ENCODE measurements at regions not wholly inside any gene's neighbourhood (a gene's known extent, or its start where the extent isn't known, plus 50 kb on each side); places are given as distances from the start of the nearest gene placed in this dataset.

DNA sequence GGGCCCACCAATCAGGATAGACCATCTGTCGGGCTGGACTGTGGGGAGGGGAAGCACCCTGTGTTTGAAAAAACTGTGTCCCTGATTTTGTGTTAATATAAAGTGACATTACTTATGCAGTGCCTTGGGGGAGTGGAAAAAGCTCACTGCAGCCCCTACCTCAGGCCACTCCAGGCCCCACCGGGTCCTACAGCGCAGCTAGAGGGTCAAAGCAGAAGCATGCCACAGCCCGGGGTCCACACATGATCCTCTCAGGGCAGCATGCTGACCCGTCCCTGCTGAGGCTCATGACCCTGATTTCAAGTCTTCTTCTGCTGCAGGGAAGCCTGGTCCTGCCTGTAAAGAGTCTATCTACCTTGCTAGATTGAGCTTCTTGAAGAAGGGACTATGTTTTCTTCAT, 133.0 kb upstream of the PLCB4 start:
- no peak for DNase-seq (ENCODE audit: low read depth)

DNA sequence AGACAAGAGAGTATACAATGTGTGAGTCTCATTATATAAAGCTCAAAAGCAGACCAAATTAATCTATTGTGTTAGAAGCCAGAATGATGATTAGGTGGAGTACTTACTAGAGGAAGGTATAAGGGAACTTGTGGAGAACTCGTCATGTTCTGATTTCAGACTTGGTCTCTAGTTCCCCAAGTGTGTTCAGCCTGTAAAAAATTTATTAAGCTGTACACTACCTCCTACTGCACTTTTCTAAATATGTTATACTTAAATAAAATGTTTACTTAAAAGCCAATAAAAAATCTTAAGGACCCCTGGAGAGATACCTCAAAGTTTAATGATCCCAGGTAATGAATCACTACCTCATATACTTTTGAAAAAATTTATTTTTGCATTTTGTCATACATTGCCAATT, 130.4 kb upstream of the PLCB4 start:
- peak; percentile 48 for DNase-seq (ENCODE audit: low read depth)

DNA sequence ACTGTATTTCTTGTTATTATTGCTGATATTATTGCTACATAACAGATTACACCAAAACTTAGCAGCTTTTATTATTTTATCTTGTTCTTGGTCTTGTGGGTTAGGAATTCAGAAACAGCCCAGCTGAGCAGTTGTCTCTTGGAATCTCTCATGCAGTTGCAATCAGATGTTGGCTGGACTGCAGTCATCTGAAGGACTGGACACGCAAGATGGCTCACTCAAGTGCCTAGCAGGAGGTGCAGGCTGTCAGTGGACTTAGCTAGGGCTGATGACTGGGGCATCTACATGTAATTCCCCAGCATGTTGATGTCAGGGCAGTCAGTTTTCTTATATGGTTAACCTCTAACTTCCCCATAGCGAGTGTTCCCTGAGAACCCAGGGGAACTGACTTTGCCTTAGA, 128.6 kb upstream of the PLCB4 start:
- no peak for DNase-seq (ENCODE audit: low read depth)

DNA sequence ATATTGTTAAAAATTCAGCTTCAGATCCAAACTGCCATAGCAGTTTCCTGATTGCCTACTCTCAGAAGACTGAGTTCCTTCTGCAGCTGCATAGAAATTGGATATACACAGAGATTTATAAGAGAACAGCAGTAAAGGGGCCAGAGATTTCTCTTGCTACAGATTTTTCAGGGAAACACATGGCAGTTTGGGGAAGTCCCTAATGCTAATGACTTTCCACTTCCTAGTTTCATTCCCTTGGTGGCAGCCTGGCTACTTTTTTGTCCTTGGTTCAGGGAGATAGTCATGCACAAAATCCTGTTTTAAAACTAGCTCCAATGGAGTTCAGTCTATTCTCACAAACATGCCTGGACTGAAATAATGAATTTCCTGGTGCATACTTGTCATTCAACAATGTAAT, 125.3 kb upstream of the PLCB4 start:
- peak; percentile 32 for DNase-seq (ENCODE audit: low read depth)

GRCh38 chr20:8946036-8946940, 122.6 kb upstream of the PLCB4 start:
- DNase-seq (ENCODE audit: low read depth) = no peak

DNA sequence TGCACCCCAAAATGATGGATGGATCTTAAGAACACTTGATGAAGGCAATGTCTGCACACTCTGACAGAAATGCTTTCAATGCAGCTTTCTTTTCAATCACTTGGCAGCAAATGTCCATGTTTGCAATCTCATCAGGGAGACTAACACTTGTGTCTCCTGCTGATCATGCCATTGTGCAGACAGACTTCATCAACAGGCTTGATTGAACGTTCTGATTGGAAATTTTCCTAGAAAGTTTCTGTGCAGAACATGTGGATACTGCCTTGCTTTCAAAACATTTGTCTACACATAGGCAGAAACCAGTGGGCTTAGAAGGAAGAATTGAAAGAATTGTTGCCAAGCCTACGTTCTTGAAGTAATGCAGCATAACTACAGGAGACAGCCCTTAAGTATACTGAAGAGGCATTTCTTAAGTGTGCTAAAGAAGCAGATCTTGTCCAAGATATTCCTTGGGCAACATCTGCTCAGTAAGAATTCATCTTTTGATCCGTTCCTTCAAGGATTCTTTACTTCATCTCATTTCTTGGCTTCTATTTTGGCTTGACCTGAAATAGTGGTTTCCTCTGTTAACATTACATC, 120.4 kb upstream of the PLCB4 start:
- no peak for DNase-seq (ENCODE audit: low read depth)

GRCh38 chr20:8951164-8951563, 117.7 kb upstream of the PLCB4 start:
- DNase-seq (ENCODE audit: low read depth) = no peak

GRCh38 chr20:8952721-8953120, 116.2 kb upstream of the PLCB4 start:
- DNase-seq (ENCODE audit: low read depth) = no peak

DNA sequence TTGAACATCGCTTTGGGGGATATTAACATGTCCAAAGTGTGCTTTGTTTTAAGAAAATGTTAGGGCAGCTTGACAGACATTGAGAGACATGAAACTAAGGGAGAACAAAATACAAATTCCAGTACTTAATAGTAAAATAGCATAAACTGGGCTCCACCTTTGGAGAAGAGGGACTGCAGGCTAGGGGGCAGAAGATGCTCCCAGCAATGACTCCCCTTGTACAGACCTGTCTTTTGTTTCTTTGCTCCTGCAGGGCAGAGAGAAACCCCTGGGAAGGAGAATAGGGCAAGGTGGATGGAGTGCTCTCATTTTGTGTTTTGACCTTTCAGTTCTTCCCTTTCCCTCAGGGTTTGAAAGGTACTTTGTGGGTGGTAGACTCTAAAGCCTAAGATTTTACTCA, 115.6 kb upstream of the PLCB4 start:
- DNase-seq (ENCODE audit: low read depth) = no peak

- no peak for DNase-seq (ENCODE audit: low read depth)
These were observed 108.6 kb upstream of the PLCB4 start for GRCh38 chr20:8960241-8960640.

DNA sequence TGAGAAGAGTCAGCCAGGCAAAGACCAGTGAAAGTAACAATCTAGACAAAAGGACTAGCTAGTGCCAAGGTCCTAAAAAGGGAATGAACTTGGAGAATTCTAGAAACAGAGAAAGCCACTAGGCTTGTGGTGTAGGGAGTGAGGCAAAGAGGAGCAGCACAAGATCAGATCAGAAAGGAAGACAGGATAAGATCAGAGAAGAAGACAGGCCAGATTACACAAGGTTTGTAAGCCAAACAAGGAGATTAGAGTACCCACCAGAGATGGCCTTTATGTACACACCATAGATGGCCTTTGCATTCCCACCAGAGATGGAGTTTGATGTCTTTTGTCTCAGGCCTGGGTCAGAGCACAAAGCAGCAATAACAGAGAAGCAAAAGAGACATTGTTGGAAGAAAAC, 105.6 kb upstream of the PLCB4 start:
- no peak for DNase-seq (ENCODE audit: low read depth)

DNA sequence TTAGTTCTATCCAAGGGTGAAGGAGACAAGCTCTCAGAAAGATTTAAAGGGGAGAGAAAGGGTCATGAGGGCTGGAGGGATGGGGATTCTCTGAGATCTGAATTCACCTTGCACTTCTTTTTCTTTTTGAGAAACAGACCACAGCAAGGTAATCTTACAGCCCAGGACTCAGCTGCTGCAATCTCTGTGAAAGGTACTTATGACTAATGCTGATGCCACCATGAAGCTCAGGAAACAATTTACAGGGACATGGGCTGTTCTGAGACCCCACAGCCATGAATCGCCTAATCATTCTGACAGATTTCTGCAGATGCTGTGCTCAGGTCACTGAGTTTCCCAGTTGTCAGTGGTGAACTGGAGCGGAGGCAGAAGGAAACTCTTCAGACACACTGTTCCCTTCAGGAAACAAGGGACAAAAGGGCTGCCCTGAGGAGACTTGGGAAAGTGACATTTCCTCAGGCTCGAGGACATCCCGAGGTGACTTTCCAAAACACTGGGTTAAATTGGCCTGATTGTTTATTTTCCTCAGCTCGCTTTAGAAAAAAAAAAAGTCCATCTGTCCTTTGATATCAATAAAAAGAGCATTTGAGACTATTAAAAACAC, 103.8 kb upstream of the PLCB4 start:
- peak; percentile 39 for DNase-seq (ENCODE audit: low read depth)

- no peak for DNase-seq (ENCODE audit: low read depth)
These were observed 101.1 kb upstream of the PLCB4 start for GRCh38 chr20:8967641-8968245.

- no peak for DNase-seq (ENCODE audit: low read depth)
These were observed 99.7 kb upstream of the PLCB4 start for GRCh38 chr20:8969146-8969583.

GRCh38 chr20:8971669-8972316, 97.1 kb upstream of the PLCB4 start:
- DNase-seq (ENCODE audit: low read depth) = no peak

DNA sequence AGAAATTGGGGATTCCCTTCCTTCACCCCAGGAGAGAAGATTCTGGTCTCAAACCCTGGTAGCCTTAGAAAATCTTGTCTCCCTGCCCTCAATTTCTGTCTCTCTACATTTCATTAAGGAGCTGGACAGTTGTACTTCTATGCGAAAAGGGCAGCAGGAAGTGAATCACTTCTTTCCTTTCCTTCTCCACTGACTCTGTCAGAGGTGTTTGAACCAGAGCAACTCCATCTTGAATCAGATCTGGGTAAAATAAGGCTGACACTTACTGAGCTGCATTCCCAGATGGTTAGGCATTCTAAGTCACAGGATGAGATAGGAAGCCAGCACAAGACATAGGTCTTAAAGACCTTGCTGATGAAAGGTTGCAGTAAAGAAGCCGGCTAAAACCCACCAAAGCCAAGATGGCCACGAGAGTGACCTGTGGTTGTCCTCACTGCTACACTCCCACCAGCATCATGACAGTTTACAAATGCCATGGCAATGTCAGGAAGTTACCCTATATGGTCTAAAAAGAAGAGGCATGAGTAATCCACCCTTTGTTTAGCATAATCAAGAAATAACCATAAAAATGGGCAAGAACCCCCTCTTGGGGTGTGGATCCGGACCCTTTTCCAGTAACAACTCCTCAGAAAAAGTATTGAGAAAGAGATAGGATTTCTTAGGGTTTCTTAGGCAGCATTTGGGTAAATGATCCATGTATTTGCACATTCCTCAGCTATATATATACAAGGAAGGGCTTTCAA, 95.8 kb upstream of the PLCB4 start:
- DNase-seq (ENCODE audit: low read depth) = no peak

DNA sequence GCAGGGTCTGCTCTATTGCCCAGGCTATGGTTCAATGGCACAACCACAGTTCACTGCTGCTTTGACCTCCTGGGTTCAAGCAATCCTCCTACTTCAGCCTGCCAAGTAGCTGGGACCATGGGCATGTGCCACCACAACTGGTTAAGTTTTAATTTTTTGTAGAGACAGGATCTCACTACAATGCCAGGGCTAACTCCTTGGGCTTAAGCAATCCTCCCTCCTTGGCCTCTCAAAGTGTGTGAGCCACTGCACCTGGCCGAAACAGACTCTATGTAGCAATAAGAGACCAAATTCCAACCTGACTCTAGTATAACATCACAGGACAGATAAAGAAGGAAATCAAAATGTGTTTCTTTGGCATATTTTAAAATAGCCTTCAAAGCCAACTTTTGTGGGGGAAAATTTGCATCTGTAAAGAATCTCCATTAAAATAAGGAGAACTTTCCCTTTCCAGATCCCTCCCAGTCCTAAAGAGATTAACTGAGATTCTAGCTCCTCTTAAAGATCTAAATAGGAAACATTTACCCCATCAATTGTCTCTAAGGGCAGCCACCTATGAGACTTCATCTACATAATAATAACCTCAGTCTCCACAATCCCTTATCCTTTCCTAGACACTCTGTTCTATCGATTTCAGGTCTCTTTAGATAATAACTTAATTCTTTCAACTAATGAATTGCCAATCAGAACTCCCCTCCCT, 94.7 kb upstream of the PLCB4 start:
- no peak for DNase-seq (ENCODE audit: low read depth)

- no peak for DNase-seq (ENCODE audit: low read depth)
These were observed 87.4 kb upstream of the PLCB4 start for GRCh38 chr20:8981482-8981881.

- DNase-seq (ENCODE audit: low read depth) = no peak
These were observed 85.2 kb upstream of the PLCB4 start for GRCh38 chr20:8983478-8984345.

GRCh38 chr20:8986631-8987030, 82.3 kb upstream of the PLCB4 start:
- DNase-seq (ENCODE audit: low read depth) = no peak

Data from M059J (cell line).